ENCODE measurements at regions not wholly inside any gene's neighbourhood (a gene's known extent, or its start where the extent isn't known, plus 50 kb on each side); places are given as distances from the start of the nearest gene placed in this dataset.

DNA sequence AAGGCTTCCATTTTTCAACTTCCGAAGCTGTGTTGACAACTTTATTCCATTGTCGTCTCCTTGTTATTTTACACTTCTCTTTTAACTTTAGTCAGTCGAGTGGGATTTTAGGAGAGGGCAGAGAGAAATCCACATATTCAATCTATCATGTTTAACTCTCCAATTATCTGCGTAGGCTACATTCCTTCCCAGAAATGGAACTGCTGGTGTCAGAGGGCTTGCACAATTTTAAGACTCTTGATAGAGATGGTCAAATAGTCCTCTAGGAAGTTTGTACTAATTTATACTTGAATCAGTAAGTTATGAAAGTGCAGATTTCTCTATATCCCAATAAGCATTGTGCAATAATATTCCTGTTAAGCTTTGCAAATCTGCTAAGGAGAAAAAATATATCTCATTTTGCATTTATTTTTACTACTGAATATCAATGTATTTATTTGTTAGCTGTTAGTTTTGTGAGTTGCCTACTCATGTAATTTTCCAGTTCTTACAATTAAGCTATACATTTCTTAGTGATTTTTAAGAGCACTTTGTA lies 95.6 kb downstream of the CYP26B1 start:
- TF ChIP-seq TAF1 (IDR thresholded peaks at IDR 0.05; ENCODE audit: borderline replicate concordance, insufficient read depth, low read length) (no peak), FOXP2 (optimal IDR thresholded peaks at IDR 0.05; ENCODE audit: borderline replicate concordance, extremely low read depth, extremely low read length, insufficient read depth) (no peak), SIN3A (IDR thresholded peaks at IDR 0.05; ENCODE audit: borderline replicate concordance, insufficient read depth, low read length) (no peak), POLR2AphosphoS5 (IDR thresholded peaks at IDR 0.05; ENCODE audit: low read depth, low read length) (no peak)
- TF ChIP-seq, protein P1, sequence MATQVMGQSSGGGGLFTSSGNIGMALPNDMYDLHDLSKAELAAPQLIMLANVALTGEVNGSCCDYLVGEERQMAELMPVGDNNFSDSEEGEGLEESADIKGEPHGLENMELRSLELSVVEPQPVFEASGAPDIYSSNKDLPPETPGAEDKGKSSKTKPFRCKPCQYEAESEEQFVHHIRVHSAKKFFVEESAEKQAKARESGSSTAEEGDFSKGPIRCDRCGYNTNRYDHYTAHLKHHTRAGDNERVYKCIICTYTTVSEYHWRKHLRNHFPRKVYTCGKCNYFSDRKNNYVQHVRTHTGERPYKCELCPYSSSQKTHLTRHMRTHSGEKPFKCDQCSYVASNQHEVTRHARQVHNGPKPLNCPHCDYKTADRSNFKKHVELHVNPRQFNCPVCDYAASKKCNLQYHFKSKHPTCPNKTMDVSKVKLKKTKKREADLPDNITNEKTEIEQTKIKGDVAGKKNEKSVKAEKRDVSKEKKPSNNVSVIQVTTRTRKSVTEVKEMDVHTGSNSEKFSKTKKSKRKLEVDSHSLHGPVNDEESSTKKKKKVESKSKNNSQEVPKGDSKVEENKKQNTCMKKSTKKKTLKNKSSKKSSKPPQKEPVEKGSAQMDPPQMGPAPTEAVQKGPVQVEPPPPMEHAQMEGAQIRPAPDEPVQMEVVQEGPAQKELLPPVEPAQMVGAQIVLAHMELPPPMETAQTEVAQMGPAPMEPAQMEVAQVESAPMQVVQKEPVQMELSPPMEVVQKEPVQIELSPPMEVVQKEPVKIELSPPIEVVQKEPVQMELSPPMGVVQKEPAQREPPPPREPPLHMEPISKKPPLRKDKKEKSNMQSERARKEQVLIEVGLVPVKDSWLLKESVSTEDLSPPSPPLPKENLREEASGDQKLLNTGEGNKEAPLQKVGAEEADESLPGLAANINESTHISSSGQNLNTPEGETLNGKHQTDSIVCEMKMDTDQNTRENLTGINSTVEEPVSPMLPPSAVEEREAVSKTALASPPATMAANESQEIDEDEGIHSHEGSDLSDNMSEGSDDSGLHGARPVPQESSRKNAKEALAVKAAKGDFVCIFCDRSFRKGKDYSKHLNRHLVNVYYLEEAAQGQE (IDR thresholded peaks at IDR 0.05; ENCODE audit: insufficient read depth in 1 of 2, low read depth in 2 of 2, low read length in 2 of 2), result no peak

DNA sequence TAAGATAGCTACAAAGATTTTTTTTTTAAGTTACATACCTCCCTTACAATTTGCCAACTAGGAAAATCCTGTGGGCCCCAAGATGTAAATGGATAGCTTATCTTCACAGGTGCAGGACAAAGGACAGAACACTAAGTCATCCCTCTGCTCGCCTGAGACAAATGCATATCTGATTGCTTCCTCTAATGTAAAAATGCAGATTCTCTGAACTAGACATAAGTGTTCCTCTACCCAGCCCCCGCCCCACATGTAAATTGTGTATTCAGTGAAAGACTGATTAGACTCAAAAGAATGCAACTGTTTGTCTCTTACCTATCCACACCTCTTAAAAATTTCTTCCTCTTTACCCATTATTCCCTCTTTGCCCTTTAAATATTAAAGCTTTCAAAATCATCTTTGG lies 96.5 kb downstream of the CYP26B1 start:
- TF ChIP-seq SIN3A (IDR thresholded peaks at IDR 0.05; ENCODE audit: borderline replicate concordance, insufficient read depth, low read length) (no peak), POLR2AphosphoS5 (IDR thresholded peaks at IDR 0.05; ENCODE audit: low read depth, low read length) (no peak), TAF1 (IDR thresholded peaks at IDR 0.05; ENCODE audit: borderline replicate concordance, insufficient read depth, low read length) (no peak), FOXP2 (optimal IDR thresholded peaks at IDR 0.05; ENCODE audit: borderline replicate concordance, extremely low read depth, extremely low read length, insufficient read depth) (no peak)
- TF ChIP-seq, protein P1 (IDR thresholded peaks at IDR 0.05; ENCODE audit: insufficient read depth in 1 of 2, low read depth in 2 of 2, low read length in 2 of 2), result no peak

DNA sequence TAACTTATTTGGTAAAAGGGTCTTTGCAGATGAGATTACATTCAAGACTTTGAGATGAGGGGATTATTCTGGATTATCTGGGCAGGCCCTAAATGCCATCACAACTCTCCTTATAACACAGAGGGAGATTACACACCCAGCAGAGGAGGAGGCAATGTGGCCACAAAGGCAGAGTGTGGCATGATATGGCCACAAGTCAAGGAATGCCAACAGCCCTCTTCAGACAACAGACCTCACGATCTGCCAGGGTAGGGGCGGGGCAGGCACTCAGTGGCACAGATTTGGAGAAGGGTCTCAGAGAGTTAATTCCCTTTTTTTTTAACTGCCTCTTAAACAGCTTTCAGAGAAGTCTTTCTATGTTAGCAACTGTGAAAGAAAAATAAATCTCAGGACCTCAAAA lies 96.9 kb downstream of the CYP26B1 start:
- TF ChIP-seq, protein P1 (IDR thresholded peaks at IDR 0.05; ENCODE audit: insufficient read depth in 1 of 2, low read depth in 2 of 2, low read length in 2 of 2), result no peak
- TF ChIP-seq FOXP2 (optimal IDR thresholded peaks at IDR 0.05; ENCODE audit: borderline replicate concordance, extremely low read depth, extremely low read length, insufficient read depth) (no peak), TAF1 (IDR thresholded peaks at IDR 0.05; ENCODE audit: borderline replicate concordance, insufficient read depth, low read length) (no peak), POLR2AphosphoS5 (IDR thresholded peaks at IDR 0.05; ENCODE audit: low read depth, low read length) (no peak)

DNA sequence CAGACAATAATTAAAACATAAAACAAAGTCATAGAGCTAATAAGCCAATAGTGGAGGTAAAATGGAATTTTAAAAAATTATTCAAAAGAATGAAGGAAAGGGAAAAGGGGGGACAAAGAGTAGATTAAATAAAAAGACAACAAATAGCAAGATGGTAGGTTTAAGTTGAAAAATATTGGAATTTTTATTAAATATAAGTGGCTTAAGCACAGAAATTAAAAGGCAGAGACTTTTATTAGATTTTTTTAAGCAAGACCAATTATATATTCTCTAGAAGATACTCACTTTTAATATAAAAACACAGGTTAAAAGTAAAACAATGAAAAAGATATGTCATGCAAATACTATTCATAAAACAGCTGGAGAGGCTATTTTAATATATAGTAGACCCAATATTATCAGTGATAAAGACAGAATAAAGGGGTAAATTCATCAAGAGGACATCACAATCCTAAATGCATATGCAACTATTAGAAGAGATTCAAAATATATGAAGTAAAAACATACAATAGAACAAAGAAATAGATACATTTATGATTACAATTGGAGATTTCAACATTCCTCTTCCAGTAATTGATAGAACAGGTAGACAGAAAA lies 98.7 kb downstream of the CYP26B1 start:
- TF ChIP-seq SIN3A (IDR thresholded peaks at IDR 0.05; ENCODE audit: borderline replicate concordance, insufficient read depth, low read length), result no peak
- no peak for TF ChIP-seq TAF1 (IDR thresholded peaks at IDR 0.05; ENCODE audit: borderline replicate concordance, insufficient read depth, low read length)
- TF ChIP-seq, protein P1 (IDR thresholded peaks at IDR 0.05; ENCODE audit: insufficient read depth in 1 of 2, low read depth in 2 of 2, low read length in 2 of 2), result no peak
- TF ChIP-seq POLR2AphosphoS5 (IDR thresholded peaks at IDR 0.05; ENCODE audit: low read depth, low read length), result no peak
- TF ChIP-seq FOXP2 (optimal IDR thresholded peaks at IDR 0.05; ENCODE audit: borderline replicate concordance, extremely low read depth, extremely low read length, insufficient read depth), result no peak
